Right lobe of liver (tissue), 6 donors: ENCODE measurements at regions not wholly inside any gene's neighbourhood (a gene's known extent, or its start where the extent isn't known, plus 50 kb on each side); places are given as distances from the start of the nearest gene placed in this dataset.

Source experiments
- ATAC-seq, 4 donors: fragments of 200-7000 bp; cut with Tn5 transposase; one replicate each; pipeline ENCODE4 v1.9.1; 2020; ENCODE audit warnings: mild to moderate bottlenecking in 4 of 4, moderate library complexity in 4 of 4
- DNase-seq, 3 donors: peaks; one replicate each; pipeline ENCODE4 v3.0.0-alpha.2; 2020
- H3K27ac ChIP-seq, 3 donors: fragments of 200-600 bp; one replicate each; pipeline ENCODE4 v1.8.0; 2022
- H3K27me3 ChIP-seq, 2 donors: fragments of 200-600 bp; one replicate each; pipeline ENCODE4 v1.8.0; 2022
- H3K36me3 ChIP-seq, 4 donors: fragments of 200-600 bp; sonication (generic) in 1 of 4; one replicate each; pipeline versions ENCODE4 v1.5.1 to v1.8.0; 2017 to 2022; ENCODE audit warnings: control low read depth in 1 of 4
- H3K4me1 ChIP-seq, 4 donors: fragments of 200-600 bp; sonication (generic) in 1 of 4; one replicate each; pipeline versions ENCODE4 v1.5.1 to v1.8.0; 2017 to 2022; ENCODE audit warnings: control low read depth in 1 of 4
- H3K4me3 ChIP-seq, 3 donors: fragments of 200-600 bp; one replicate each; pipeline ENCODE4 v1.8.0; 2022
- H3K9me3 ChIP-seq, 4 donors: fragments of 200-600 bp; sonication (generic) in 1 of 4; one replicate each; pipeline versions ENCODE4 v1.5.1 to v1.8.0; 2017 to 2022; ENCODE audit warnings: control low read depth in 1 of 4
- POLR2A ChIP-seq: fragments of 450-650 bp; IDR thresholded peaks from one replicate; pipeline ENCODE4 v1.6.1; 2017; ENCODE audit warnings: antibody characterized with exemption, mild to moderate bottlenecking
- WGBS: methylation state at CpG from one replicate; pipeline ENCODE4 v1.1.6; 2018; ENCODE audit warnings: low coverage, low lambda C conversion rate; ENCODE audit not compliant: insufficient coverage; ENCODE audit errors: missing lambda C conversion rate; 5-methylcytosine and 5-hydroxymethylcytosine counted together
- intact Hi-C, 2 donors: fragments of 100-400 bp; cut with DNase I; formaldehyde crosslinking; loops; one replicate each; pipeline versions ENCODE4 v1.11.2 to v1.14.1; 2022
- TF ChIP-seq, protein P1 (sequence below), 4 donors: fragments of 200-600 bp in 3 of 4; fragments of 450-650 bp in 1 of 4; IDR thresholded peaks; one replicate each; pipeline versions ENCODE4 v1.5.1 to v1.8.0; 2016 to 2022; ENCODE audit warnings: antibody characterized with exemption in 4 of 4, mild to moderate bottlenecking in 2 of 4
- donor health status: DM: no; HTN: yes; CAD: no.
- donor health status: DM: no; HTN: no; CAD: no.
- donor health status: DM: no; HTN: no; CAD: no.
- donor health status: DM: no; HTN: yes; CAD: no.
- donor health status: DM: no; HTN: yes; CAD: no.

GRCh38 chrX:39626749-39627148 is 471.0 kb downstream of the BCOR start:
- Histone ChIP-seq H3K4me1 (no peaks in the 10 kb centered on the region), H3K27ac (no peak overlapping the region), H3K36me3 (no peaks in the 10 kb centered on the region), H3K27me3 (no peaks in the 10 kb centered on the region), H3K4me3 (no peak overlapping the region), H3K9me3 (no peaks in the 10 kb centered on the region)
- intact Hi-C loops, result no loop called here
- WGBS, result 50% methylated on average over 7 of the region's 7 CpGs
- DNase-seq (no peak), ATAC-seq (no peak)
- TF ChIP-seq, protein P1, sequence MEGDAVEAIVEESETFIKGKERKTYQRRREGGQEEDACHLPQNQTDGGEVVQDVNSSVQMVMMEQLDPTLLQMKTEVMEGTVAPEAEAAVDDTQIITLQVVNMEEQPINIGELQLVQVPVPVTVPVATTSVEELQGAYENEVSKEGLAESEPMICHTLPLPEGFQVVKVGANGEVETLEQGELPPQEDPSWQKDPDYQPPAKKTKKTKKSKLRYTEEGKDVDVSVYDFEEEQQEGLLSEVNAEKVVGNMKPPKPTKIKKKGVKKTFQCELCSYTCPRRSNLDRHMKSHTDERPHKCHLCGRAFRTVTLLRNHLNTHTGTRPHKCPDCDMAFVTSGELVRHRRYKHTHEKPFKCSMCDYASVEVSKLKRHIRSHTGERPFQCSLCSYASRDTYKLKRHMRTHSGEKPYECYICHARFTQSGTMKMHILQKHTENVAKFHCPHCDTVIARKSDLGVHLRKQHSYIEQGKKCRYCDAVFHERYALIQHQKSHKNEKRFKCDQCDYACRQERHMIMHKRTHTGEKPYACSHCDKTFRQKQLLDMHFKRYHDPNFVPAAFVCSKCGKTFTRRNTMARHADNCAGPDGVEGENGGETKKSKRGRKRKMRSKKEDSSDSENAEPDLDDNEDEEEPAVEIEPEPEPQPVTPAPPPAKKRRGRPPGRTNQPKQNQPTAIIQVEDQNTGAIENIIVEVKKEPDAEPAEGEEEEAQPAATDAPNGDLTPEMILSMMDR (IDR thresholded peaks at IDR 0.05), result no peak
- TF ChIP-seq POLR2A, result no peak

DNA sequence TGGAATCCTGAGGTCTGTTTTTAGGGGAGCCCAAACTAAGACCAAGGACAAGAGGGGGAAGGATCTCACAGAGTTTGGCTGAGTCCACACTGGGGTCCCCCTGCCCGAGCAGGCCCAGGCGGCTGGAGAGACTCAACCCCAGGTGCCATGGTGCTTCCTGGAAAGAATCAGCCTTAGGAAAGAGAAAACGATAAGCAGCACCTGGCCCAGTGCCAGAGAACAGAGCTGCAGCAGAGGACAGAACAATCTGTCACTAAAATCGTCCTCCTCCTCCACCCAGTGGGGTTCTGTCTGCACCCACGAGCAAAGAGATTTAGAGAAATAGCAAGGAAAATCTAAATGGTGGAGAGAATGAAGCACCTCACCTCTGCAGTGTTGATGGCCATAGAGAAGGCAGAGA is 470.5 kb downstream of the BCOR start:
- DNase-seq, result peak in 1 of 3 donors; percentile 29
- H3K4me1 ChIP-seq, result no peaks in the 10 kb centered on the region
- TF ChIP-seq, protein P1 (IDR thresholded peaks at IDR 0.05), result no peak
- TF ChIP-seq POLR2A, result no peak
- H3K27ac ChIP-seq, result no peak overlapping the region
- H3K27me3 ChIP-seq, result no peaks in the 10 kb centered on the region
- no peak overlapping the region for H3K4me3 ChIP-seq
- H3K36me3 ChIP-seq, result no peaks in the 10 kb centered on the region
- no peaks in the 10 kb centered on the region for H3K9me3 ChIP-seq
- intact Hi-C loops, result no loop called here
- ATAC-seq, result no peak
- WGBS, result 32% methylated on average over 5 of the region's 5 CpGs

DNA sequence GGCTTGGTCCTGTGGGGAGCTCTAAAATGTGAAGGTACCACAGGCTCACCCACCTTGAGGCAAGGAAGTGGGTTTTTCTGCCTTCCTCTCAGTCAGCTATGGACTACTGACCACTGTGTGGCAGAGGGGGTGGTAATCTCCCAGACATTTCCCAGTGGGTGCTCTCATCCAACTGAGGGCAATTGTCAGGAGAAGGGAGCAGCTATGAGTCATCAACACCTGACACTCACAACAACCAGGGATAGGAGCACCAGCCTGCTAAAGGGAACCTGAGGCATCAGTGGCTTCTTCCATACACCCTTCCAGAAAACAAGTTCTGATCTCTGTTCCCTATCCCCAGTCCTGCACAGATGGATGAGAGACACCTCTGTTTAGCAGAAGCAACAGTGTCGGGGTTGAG is 468.8 kb downstream of the BCOR start:
- 57% methylated on average over 1 of the region's 1 CpG for WGBS
- ATAC-seq (no peak), DNase-seq (no peak)
- intact Hi-C loops, result no loop called here
- no peaks in the 10 kb centered on the region for H3K36me3 ChIP-seq
- no peaks in the 10 kb centered on the region for H3K4me1 ChIP-seq
- no peak overlapping the region for H3K4me3 ChIP-seq
- no peaks in the 10 kb centered on the region for H3K27me3 ChIP-seq
- no peak for TF ChIP-seq POLR2A
- TF ChIP-seq, protein P1 (IDR thresholded peaks at IDR 0.05), result no peak
- no peak overlapping the region for H3K27ac ChIP-seq
- no peaks in the 10 kb centered on the region for H3K9me3 ChIP-seq

DNA sequence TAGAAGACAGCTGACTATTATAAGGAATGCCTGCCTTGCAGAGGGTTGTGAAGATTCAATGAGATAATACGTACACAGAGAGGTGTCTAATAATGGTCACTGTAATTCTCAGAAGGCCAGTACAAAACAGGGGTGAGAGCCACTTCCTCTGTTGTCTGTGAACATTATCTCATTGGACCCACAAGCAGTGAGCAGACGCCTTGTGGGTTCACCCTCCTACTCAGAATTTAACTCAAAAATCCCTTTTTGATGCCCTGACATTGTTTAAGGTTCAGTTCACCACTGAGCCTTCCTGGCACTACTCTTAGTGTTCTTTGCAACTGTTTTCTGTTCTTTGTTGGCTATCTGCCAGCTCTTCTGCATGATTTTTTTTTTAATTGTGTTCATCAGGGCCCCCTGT is 467.4 kb downstream of the BCOR start:
- no peaks in the 10 kb centered on the region for H3K27me3 ChIP-seq
- no peaks in the 10 kb centered on the region for H3K36me3 ChIP-seq
- no peak for ATAC-seq
- no peak overlapping the region for H3K27ac ChIP-seq
- no peaks in the 10 kb centered on the region for H3K4me1 ChIP-seq
- intact Hi-C loops, result no loop called here
- TF ChIP-seq, protein P1 (IDR thresholded peaks at IDR 0.05), result no peak
- TF ChIP-seq POLR2A, result no peak
- DNase-seq, result no peak
- no peaks in the 10 kb centered on the region for H3K9me3 ChIP-seq
- H3K4me3 ChIP-seq, result no peak overlapping the region
- 56% methylated on average over 2 of the region's 2 CpGs for WGBS
